ENCODE measurements at regions not wholly inside any gene's neighbourhood (a gene's known extent, or its start where the extent isn't known, plus 50 kb on each side); places are given as distances from the start of the nearest gene placed in this dataset.
"Not testable (repeated sequence)": the region's sequence is repeated elsewhere in the genome, so short reads cannot be mapped to it uniquely, and the experiment has no call there.

- Histone ChIP-seq H3K4me3 (ENCODE audit: low read depth, low read length, poor library complexity, severe bottlenecking) (no peak overlapping the region), H3K27me3 (replicated peaks; ENCODE audit: insufficient read depth, low read depth, low read length, poor library complexity) (peaks cover 5% of the 10 kb centered on the region), H3K4me1 (ENCODE audit: insufficient read depth, low read length, poor library complexity, severe bottlenecking) (no peaks in the 10 kb centered on the region), H3K9me3 (ENCODE audit: low read depth, low read length, poor library complexity, severe bottlenecking) (no peaks in the 10 kb centered on the region), H3K27ac (ENCODE audit: low read depth, low read length, poor library complexity, severe bottlenecking) (no peak overlapping the region), H3K36me3 (ENCODE audit: insufficient read depth, low read length, poor library complexity, severe bottlenecking) (no peaks in the 10 kb centered on the region)
- no TSS peak for BruUV-seq (replicated peaks)
- TF ChIP-seq EZH2 (IDR thresholded peaks at IDR 0.05; ENCODE audit: borderline replicate concordance, low read depth, low read length, poor library complexity, severe bottlenecking): no peak
- TF ChIP-seq, protein P1, sequence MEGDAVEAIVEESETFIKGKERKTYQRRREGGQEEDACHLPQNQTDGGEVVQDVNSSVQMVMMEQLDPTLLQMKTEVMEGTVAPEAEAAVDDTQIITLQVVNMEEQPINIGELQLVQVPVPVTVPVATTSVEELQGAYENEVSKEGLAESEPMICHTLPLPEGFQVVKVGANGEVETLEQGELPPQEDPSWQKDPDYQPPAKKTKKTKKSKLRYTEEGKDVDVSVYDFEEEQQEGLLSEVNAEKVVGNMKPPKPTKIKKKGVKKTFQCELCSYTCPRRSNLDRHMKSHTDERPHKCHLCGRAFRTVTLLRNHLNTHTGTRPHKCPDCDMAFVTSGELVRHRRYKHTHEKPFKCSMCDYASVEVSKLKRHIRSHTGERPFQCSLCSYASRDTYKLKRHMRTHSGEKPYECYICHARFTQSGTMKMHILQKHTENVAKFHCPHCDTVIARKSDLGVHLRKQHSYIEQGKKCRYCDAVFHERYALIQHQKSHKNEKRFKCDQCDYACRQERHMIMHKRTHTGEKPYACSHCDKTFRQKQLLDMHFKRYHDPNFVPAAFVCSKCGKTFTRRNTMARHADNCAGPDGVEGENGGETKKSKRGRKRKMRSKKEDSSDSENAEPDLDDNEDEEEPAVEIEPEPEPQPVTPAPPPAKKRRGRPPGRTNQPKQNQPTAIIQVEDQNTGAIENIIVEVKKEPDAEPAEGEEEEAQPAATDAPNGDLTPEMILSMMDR (conservative IDR thresholded peaks at IDR 0.05; ENCODE audit: low read depth, low read length): no peak
- POLR2A ChIA-PET (ENCODE audit: low non-redundant PET): no interaction called here
- CTCF ChIA-PET: no interaction called here
- no peak for DNase-seq (ENCODE audit: low spot score)
- intact Hi-C loops (cut with micrococcal nuclease; ENCODE audit: unreplicated experiment): no loop called here
These were observed 136.5 kb upstream of the FOXG1 start for GRCh38 chr14:28630100-28630499.

DNA sequence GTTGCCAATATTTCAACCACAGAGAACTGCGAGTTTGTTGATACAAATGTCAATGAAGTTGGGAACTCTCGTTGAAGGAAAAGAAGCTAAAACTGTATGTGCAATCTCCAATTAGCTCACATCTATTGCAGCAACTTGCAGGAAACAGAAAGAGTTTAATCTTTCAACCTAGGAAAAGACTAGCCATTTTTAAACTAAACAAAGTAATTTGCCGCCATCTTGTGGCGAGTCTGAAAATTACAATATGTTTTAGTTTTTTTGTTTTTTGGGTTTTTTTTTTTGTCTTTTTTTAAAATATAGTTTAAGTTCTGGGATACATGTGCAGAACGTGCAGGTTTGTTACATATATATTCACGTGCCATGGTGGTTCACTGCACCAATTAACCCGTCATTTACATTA lies 131.2 kb upstream of the FOXG1 start:
- no TSS peak for BruUV-seq (replicated peaks)
- H3K9me3 ChIP-seq (ENCODE audit: low read depth, low read length, poor library complexity, severe bottlenecking): no peaks in the 10 kb centered on the region
- H3K4me3 ChIP-seq (ENCODE audit: low read depth, low read length, poor library complexity, severe bottlenecking): no peak overlapping the region
- CTCF ChIA-PET: interaction anchor here (0.7 kb wide), 1 partner anchor 653 kb away, joined by 5 read pairs; no protein-coding TSS in a partner anchor
- POLR2A ChIA-PET (ENCODE audit: low non-redundant PET): no interaction called here
- no peaks in the 10 kb centered on the region for H3K36me3 ChIP-seq (ENCODE audit: insufficient read depth, low read length, poor library complexity, severe bottlenecking)
- peak; percentile 48 for DNase-seq (ENCODE audit: low spot score)
- H3K4me1 ChIP-seq (ENCODE audit: insufficient read depth, low read length, poor library complexity, severe bottlenecking): no peaks in the 10 kb centered on the region
- TF ChIP-seq EZH2 (IDR thresholded peaks at IDR 0.05; ENCODE audit: borderline replicate concordance, low read depth, low read length, poor library complexity, severe bottlenecking): no peak
- TF ChIP-seq, protein P1 (conservative IDR thresholded peaks at IDR 0.05; ENCODE audit: low read depth, low read length): peak; percentile 57
- intact Hi-C loops (cut with micrococcal nuclease; ENCODE audit: unreplicated experiment): no loop called here
- H3K27me3 ChIP-seq (replicated peaks; ENCODE audit: insufficient read depth, low read depth, low read length, poor library complexity): no peaks in the 10 kb centered on the region
- H3K27ac ChIP-seq (ENCODE audit: low read depth, low read length, poor library complexity, severe bottlenecking): no peak overlapping the region

DNA sequence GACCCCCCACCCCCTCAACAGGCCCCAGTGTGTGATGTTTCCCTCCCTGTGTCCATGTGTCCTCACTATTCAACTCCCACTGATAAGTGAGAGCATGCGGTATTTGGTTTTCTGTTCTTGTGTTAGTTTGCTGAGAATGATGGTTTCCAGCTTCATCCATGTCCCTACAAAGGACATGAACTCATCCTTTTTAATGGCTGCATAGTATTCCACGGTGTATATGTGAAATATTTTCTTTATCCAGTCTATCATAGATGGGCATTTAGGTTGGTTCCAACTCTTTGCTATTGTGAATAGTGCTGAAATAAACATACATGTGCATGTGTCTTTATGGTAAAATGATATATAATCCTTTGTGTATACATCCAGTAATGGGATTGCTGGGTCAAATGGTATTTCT lies 130.8 kb upstream of the FOXG1 start:
- BruUV-seq (replicated peaks); H3K36me3 ChIP-seq (ENCODE audit: insufficient read depth, low read length, poor library complexity, severe bottlenecking); CTCF ChIA-PET; H3K27me3 ChIP-seq (replicated peaks; ENCODE audit: insufficient read depth, low read depth, low read length, poor library complexity); DNase-seq (ENCODE audit: low spot score); H3K9me3 ChIP-seq (ENCODE audit: low read depth, low read length, poor library complexity, severe bottlenecking); H3K4me1 ChIP-seq (ENCODE audit: insufficient read depth, low read length, poor library complexity, severe bottlenecking); H3K4me3 ChIP-seq (ENCODE audit: low read depth, low read length, poor library complexity, severe bottlenecking); intact Hi-C loops (cut with micrococcal nuclease; ENCODE audit: unreplicated experiment); POLR2A ChIA-PET (ENCODE audit: low non-redundant PET); H3K27ac ChIP-seq (ENCODE audit: low read depth, low read length, poor library complexity, severe bottlenecking): not testable (repeated sequence)

DNA sequence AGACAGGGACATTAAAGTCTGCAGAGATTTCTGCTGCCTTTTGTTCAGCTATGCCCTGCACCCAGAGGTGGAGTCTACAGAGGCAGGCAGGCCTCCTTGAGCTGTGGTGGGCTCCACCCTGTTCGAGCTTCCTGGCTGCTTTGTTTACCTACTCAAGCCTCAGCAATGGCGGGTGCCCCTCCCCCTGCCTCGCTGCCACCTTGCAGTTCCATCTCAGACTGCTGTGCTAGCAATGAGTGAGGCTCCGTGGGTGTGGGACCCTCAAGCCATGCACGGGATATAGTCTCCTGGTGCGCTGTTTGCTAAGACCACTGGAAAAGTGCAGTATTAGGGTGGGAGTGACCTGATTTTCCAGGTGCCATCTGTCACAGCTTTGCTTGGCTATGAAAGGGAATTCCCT lies 125.4 kb upstream of the FOXG1 start:
- H3K4me3 ChIP-seq (ENCODE audit: low read depth, low read length, poor library complexity, severe bottlenecking); H3K9me3 ChIP-seq (ENCODE audit: low read depth, low read length, poor library complexity, severe bottlenecking); H3K36me3 ChIP-seq (ENCODE audit: insufficient read depth, low read length, poor library complexity, severe bottlenecking); intact Hi-C loops (cut with micrococcal nuclease; ENCODE audit: unreplicated experiment); POLR2A ChIA-PET (ENCODE audit: low non-redundant PET); CTCF ChIA-PET; BruUV-seq (replicated peaks); H3K4me1 ChIP-seq (ENCODE audit: insufficient read depth, low read length, poor library complexity, severe bottlenecking); H3K27ac ChIP-seq (ENCODE audit: low read depth, low read length, poor library complexity, severe bottlenecking); H3K27me3 ChIP-seq (replicated peaks; ENCODE audit: insufficient read depth, low read depth, low read length, poor library complexity); DNase-seq (ENCODE audit: low spot score): not testable (repeated sequence)

Measured in A673 (cell line).